GM12864 (cell line): ENCODE measurements at regions not wholly inside any gene's neighbourhood (a gene's known extent, or its start where the extent isn't known, plus 50 kb on each side); places are given as distances from the start of the nearest gene placed in this dataset.

Source experiments
- DNase-seq: peaks from one replicate; pipeline ENCODE4 v3.0.0-alpha.2; 2011; ENCODE audit warnings: low read depth
- H3K4me3 ChIP-seq: 2 replicates; pipeline ENCODE4 v1.5.1; 2011; ENCODE audit warnings: mild to moderate bottlenecking, low read depth, low read length, control low read depth
- CTCF ChIP-seq: IDR thresholded peaks from 2 replicates; pipeline ENCODE4 v1.5.1; 2011; ENCODE audit warnings: low read depth, mild to moderate bottlenecking, moderate library complexity, low read length, control low read depth, inconsistent platforms; ENCODE audit errors: missing control alignments

GRCh38 chr5:152293189-152293588, 111.9 kb downstream of the NMUR2 start:
- TF ChIP-seq CTCF: no peak
- H3K4me3 ChIP-seq: no peak overlapping the region
- no peak for DNase-seq

GRCh38 chr5:152290181-152290580, 114.9 kb downstream of the NMUR2 start:
- no peak for DNase-seq
- H3K4me3 ChIP-seq: no peak overlapping the region
- TF ChIP-seq CTCF: no peak

GRCh38 chr5:152288917-152289595, 116.0 kb downstream of the NMUR2 start:
- TF ChIP-seq CTCF: no peak
- DNase-seq: no peak
- no peak overlapping the region for H3K4me3 ChIP-seq

GRCh38 chr5:152288499-152288898, 116.6 kb downstream of the NMUR2 start:
- TF ChIP-seq CTCF: no peak
- no peak overlapping the region for H3K4me3 ChIP-seq
- no peak for DNase-seq

- H3K4me3 ChIP-seq: no peak overlapping the region
- TF ChIP-seq CTCF: no peak
- no peak for DNase-seq
Measured at GRCh38 chr5:152285764-152286163, 119.3 kb downstream of the NMUR2 start.

- no peak for DNase-seq
- no peak overlapping the region for H3K4me3 ChIP-seq
- no peak for TF ChIP-seq CTCF
Measured at GRCh38 chr5:152282331-152282730, 122.7 kb downstream of the NMUR2 start.

GRCh38 chr5:152277936-152278335, 127.1 kb downstream of the NMUR2 start:
- no peak for DNase-seq
- H3K4me3 ChIP-seq: no peak overlapping the region
- TF ChIP-seq CTCF: no peak
